GM21786 (cell line): ENCODE measurements at regions not wholly inside any gene's neighbourhood (a gene's known extent, or its start where the extent isn't known, plus 50 kb on each side); places are given as distances from the start of the nearest gene placed in this dataset.
A peak's percentile ranks its signal among the peaks of the same experiment; 100 is the strongest.

Source experiments
- ATAC-seq: cut with Tn5 transposase; IDR thresholded peaks from one replicate; pipeline ENCODE4 v1.9.1; 2021; ENCODE audit not compliant: unreplicated experiment

DNA sequence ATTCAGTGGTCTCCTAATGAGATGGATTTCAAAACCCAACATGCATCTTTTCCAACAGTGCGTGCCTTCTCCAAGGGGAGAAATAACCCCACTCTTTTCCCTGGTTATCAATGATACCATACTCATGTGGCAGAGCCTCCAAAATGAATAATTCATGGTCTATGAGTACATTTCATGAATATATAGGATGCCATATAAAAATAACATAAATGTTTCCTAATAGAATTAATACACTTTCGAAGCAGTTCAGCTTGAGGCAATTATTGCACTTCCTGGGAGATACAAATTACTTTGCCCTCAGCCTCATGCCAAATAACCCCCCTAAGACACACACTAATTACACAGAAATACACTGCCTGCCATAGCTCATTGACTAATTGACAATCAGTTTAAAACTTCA, 318.6 kb downstream of the ZSWIM6 start:
- no peak for ATAC-seq

DNA sequence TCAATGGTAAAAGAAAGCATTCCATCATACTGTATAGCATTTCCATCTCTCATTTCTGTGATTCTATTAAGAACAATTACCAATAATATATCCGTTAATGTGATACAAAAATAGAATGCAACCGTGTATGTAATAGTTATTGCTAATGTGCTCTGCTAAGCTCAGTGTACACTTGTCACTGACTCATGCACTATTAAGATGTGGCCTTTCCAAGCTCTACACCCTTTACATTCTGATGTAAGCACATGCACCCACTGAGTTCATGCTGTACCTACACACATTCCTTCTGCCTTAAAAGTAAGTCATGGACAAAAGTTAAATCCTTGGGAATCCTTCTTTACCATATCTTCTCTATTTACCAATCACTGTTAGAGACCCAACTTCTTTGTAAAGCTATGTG, 319.1 kb downstream of the ZSWIM6 start:
- ATAC-seq = no peak

DNA sequence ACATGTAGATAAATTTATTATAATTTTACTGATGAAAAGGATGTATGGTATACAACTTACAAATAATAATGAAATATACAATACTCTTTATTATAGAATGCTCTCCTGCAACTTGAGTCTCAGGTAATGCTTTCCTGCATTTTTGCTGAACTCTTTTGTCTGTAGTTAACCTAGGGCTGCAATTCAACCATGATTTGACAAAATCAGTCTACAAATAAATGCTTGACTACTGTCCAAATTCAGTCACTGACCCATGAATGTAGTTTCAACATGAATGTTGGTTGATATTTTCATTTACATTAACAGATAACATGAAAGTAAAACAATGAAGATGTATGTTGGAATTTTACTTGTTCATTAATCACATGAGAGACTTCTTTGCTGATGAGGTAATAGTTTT, 320.9 kb downstream of the ZSWIM6 start:
- ATAC-seq = no peak

DNA sequence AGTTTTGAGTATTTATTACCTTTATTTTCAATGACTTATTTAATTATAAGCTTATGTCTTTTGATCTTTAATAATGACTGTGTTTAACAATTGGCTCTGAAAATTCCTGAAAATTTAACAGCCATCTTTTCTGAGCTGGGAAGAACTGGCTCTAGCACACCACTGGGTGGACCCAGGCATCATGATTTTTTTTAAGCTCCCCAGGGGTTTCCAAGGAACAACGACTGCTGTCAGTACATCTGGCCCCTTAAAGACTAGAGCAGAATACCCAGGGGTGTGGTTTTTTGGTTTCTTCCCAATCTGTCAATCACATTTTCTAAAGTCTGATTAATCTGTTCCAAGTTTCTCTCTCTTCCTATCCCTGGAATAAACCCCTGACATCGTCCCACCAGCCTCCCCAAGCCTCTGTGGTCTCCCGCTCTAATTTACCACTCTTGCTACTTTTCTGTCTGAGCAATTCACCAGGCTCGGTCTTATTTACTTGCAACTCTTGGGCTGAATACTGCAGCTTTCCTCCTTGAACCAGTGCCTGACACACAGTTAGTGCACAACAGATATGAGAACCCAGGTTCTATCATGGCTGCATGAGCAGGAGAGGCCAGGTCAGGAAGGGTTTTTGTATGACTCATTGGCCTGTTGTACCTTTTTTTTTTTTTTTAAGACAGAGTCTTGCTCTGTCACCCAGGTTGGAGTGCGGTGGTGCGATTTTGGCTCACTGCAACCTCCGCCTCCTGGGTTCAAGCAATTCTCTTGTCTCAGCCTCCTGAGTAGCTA, 321.9 kb downstream of the ZSWIM6 start:
- ATAC-seq = no peak

DNA sequence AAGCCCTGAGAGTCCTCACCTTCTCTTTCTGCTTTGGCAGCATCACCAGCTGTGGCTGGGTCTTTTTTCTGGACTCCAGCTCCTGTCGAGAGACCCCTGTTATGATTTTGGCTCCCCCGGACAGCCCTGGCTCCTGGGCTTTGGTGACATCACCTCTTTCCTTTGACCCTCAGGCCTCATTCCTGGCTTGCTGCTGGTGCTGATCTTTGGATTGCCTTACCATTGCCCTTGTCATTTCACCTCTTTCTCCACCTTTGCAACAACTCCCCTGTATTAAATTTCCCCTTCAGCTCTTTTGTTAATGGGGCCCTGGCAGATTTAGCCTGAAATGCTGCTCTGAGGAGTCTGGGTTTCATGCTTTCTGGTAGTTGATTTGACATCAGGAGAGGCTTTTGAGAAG, 322.8 kb downstream of the ZSWIM6 start:
- no peak for ATAC-seq

DNA sequence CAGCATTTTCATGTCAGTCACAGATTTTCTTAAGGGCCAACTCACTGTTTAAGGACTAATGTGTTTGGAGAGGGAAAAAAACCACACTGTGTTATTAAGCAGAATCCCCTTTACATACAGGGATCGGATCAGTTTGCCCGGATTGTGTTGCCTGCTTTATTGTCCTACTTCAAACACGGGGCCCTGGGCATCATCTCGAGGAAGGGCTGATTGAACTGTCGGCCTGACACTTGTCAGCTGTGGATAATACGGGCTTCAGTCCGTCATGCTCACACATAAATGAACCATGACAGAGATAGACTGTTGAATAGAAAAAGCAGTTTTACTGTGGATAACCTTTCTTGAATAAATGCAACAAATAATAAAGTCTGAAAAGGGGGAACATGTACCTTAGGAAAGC, 325.0 kb downstream of the ZSWIM6 start:
- ATAC-seq = no peak

DNA sequence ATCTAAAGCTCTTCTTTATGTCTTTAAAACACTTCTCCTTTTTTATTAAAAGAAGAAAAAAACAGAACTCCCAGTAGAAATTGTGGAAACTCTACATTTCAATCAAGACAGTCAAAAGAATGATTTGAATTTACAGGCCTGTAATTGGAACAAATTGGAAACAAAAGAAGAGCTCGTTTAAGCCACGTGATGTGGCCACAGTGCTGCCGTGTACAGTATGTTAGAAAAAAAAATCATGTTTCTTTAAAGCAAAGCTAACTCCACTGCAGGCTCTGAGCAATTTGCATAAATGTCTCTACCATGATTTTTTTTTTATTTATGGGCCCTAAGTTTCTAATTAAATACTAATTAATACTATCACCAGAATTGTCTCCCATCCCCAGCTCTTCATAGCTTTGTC, 325.6 kb downstream of the ZSWIM6 start:
- no peak for ATAC-seq

DNA sequence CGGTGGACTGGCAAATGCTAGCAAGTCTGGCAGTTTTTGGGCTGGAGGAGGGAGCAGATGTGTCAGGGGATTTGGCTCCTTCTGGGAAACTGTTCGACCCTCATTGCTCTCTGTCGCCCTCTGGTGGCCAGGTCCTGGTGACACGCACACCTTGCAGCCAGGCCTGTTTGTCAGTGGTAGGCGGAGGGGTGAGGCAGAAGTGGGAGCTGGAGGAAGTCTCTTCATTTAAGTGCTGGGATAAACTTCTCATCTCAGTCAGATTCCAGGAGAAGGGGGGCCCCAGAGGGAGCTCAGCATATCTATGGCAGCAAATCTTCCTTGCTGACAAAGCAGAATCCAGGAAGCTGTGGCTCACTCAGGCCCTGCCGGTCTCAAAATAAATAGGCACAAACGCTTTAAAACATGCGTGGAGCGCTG, 326.5 kb downstream of the ZSWIM6 start:
- peak; percentile 80 for ATAC-seq

DNA sequence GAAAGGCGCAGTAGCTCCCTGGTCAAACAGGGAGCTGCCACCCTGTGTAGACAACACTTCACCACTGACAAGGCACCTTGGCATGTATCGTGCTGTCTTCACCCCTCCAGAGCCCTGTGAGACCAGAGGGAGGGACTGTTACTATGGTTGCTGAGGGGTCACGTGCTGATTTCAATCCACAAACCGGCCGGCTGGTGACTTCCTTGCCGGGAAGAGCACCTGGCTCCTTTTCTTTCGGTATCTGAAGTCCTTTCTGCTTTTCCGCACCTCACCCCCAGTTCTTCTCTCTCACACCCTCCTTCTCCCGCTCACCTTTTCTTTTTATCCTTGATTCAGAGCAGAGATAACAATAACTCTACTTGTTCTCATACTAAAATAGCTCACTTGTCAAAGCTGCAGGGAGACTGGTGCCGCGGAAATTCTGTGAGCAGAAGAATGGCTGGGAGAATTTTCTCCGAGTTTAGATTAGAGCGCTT, 327.2 kb downstream of the ZSWIM6 start:
- ATAC-seq = no peak

DNA sequence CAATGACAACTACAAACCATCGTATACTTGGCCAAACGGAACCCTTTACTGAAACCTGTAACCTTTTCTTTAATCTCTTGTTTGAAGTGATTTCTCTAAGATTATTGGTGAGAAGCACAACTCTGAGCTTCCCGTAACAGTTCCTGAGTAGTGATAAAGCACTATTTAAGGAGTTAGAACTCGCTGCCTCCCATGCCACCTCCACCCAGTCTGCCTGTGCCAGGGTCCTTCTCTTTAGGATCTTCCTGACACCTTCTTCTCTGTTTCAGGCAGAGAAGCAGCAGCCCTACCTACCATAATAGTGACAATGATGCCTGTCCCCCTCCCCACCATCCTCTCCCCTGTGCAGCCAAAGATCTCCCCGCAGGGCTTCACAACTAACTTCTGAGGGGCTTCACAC, 330.6 kb downstream of the ZSWIM6 start:
- ATAC-seq = no peak

DNA sequence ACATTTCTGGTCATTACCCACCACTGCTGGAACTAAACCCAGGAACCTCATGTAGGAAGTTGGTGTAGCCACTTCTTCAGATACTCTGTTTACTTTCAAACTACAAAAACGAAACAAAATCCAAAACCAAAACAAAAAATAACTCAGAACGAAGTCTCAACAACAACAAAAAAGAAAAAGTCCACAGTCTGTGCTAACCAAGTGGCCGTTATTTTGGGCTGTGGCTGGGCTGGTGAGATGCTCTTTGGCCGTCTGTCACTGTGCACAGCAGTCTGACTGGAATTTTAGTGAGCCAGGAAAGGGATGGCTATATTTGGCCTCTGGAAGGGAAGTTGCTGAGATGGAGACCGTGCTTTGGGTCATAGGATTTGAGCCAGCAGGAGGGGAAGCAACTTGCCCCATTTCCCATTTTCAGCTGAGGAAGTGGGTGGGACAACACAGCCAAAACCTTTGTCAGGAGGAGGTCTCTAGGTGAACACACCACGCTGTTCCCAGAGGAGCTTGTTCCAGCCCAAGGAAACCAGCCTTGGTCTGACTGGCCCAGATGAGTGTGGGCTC, 334.1 kb downstream of the ZSWIM6 start:
- ATAC-seq = no peak

DNA sequence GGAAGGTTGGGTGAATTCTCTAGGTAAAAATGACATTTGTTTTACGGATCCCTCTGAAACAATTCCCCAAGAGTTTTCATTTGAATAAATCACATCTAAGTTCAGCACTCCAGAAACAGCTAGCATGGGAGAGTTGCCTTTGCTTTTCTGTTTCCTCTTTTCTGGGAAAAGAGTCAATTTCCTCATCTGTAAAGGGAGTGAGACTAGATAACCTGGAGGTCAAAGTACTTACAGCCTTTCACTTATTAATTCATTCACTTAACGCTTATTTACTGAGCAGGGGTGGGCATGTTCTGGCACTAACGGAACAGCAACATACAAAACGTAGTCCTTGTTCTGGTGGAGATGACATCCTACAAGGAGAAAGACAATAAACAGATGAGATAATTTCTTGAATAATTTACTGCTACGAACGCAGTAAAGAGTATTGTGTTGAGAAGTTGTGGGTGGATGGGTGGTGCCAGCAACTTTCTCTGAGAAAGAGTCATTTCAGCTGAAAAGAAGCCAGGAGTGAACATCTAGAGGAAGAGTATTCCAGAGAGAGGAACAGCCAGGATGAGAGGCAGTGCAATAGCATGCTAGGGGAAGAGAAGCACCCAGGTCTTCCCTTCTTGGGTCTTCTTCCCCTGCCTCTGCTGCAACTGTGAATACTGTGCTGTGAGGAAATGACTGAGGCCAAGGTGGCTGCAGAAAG, 335.6 kb downstream of the ZSWIM6 start:
- no peak for ATAC-seq

DNA sequence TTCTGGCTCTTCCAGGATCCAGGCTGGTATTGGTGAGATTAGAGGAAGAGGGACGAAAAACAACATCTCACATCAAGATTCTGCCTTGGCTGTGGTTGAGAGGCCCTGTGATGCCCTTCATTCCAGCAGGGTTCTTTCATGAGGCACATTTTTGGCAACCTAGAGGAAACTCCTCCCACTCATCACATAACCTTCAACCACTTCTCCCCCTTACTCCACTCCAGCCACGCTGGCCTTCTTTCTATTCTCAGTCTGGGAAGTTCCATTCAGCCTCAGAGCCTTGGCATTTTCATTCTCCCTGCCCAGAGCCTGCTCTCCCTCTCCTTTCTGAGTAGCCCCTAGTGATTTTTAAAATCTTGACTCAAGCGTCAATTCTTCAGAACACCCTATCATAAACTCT, 337.5 kb downstream of the ZSWIM6 start:
- no peak for ATAC-seq

DNA sequence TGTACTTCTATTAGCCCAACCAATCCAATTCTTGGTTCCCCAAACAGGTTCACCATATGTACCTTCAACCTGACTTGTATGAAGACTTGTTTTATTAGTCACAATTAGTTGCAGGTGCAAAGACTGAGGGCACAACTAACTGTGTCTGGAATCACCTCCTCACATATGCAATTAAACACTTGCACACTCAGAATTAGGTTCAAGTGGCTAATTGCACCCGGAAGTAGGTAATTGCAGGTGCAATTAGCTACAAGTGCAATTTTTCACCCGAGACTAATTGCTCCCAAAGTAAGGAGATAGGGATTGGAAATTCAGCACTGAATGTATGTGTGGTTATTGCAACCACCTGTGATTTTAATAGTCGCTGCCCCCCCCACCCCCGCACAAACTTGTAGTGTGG, 338.9 kb downstream of the ZSWIM6 start:
- ATAC-seq = no peak

DNA sequence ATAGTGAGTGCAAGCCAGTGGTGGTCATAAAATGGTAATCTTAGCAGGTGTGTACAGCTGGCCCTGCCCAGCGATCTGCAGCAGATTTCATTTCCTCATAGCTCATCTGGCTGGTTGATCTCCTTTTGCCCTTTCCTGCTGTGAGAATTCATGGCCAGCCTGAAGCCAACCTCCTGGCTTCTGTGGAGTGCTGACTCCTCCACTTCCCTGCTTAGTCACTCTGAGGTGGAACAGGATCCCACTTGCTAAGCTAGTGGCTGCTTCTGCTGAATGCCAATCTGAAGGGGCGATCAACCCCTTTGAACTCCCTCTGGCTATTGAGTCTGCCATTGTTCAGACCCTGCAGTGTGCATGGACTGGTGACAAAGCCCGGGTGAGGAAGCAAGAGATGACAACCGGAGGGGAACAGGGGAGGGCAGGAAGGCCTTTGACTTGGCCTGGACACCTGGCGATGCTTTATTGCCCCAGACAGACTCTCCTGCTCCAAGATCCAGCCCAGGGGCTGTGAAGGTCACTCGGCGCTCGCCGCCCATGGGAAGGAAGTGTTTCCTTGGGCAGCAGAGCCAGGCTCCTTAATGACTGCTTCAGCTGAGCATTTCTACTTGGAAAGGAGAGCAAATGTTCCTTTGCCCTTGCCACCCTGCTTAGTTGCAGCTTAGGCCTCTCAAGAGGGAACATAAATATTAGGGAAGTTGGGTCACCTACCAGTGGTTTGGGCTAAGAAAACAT, 341.1 kb downstream of the ZSWIM6 start:
- no peak for ATAC-seq

DNA sequence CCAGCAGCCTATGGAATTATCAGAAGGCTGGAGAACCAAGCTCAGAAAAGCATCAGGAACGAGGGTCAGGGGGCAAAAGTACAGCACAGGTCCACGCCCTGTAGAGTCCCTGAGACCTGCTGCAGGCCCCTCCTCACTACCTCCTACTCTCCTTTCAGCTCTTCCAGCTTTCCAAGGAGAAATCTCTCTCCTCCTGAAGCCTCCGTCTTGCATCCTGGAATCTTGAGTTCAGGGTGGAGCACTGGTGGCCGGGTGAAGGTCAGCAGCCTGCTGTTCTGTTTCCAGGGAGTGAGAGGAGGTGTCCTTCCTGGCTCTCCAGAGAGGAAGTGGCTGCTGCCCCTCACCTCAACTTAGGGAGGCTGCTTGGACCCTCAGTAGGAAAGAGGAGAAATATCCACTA, 342.3 kb downstream of the ZSWIM6 start:
- no peak for ATAC-seq

DNA sequence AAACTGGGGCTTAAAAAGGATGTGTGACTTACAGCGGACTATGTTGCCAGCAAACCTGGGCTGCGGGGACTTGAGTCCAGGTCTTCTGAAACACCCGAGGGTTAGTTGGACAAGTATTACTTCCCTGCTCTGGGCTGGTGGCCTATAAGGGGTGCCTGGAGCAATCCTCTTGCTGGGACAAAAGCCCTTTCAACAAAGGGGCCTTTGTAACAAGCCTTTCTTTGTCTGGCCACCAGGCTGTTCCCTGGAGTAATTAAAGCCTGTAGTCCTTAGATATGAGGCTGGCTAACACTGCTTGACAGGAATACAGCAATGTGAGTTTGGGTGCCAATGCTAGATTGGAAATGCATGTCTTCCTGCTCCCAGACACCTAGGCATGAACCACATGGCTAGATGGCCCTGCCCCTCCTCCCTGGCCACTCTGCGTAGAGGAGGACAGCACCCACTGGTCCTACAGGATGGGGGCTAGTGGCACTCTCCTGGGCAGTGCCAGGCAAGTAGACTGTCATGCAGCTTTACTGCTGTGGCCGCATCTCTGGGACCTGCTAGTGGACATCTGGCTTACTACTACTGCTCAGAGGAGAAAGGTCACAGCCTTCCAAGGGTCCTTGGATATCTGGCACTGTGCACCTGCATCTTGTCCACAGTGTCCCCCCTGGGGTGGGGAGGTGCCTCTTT, 343.1 kb downstream of the ZSWIM6 start:
- no peak for ATAC-seq

DNA sequence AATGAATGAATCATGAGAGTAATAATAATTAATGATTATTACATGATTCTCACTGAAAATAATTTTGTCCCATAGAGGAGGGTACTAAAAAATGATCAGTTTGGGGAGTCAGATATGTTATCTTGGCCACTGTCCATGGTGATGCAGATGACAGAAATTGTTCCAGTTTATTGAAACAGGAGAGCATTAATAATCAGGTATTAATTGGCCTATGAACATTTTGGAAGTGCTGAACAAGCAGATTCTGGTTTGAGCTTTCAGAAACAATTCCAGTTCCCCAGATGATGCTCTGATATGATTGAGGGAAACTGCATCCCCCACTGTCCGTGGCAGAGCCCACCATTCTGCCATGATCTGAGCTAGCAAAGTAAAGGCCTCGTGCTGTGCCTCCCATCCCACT, 345.2 kb downstream of the ZSWIM6 start:
- no peak for ATAC-seq

DNA sequence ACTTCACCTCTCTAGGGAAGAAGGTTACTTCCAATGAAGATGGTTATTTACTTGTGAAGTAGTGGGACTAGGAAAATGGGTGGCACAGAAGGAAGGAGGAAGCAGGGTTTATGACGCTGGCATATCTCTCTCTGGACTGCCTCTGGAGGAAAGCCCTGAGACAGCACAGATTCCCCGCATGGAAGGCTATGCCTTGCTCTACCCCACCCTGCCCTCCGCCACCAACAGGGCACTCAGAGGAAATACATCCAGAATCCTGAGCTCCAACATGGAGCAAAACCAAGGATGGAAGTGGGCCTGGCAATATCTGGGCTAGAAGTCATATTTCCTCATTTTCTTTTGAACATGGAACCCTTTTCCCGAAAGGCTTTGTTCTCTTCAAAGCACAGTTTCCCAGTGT, 346.9 kb downstream of the ZSWIM6 start:
- ATAC-seq = no peak

DNA sequence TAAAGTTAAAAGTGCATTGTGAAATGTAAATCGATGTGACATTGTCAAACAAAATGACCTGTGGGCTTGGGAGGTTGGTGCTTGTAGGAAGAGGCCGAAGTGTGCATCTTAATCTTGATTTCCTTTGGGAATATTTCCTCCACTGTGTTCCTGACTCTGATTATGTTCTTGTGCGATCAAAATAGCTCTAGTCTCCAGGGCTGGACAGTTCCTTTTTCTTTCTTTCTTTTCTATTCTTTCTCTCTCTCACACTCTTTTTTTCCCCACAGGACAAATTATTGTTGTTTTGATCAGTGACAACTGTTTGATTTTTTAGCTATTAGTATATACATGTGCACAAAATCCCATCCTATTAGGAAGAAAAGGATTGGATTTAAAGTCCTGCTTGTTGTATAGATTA, 347.5 kb downstream of the ZSWIM6 start:
- no peak for ATAC-seq

DNA sequence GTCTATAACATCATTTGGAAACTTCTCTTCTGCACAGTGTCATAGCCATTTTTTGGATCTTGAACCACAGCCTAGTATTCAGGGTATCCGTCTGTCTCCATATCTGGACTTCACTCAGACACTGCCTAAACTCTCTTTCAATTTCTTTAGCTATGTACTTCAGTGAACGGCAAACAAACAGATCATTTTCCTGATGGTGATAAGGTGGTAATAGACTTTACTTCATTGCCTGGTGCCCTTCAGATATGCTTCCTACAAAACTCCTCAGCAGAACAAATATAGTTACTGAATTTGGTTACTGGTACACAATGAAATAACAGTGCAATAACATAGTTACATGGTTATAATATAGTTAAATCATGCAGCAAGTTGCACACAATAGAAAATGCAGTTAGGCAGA, 348.2 kb downstream of the ZSWIM6 start:
- no peak for ATAC-seq
